Upper lobe of right lung (tissue), 1 donor: ENCODE measurements at regions not wholly inside any gene's neighbourhood (a gene's known extent, or its start where the extent isn't known, plus 50 kb on each side); places are given as distances from the start of the nearest gene placed in this dataset.

Experiments
- ATAC-seq: fragments of 200-7000 bp; cut with Tn5 transposase; one replicate; pipeline ENCODE4 v1.9.1; 2020; ENCODE audit warnings: mild to moderate bottlenecking, moderate library complexity
- DNase-seq: peaks from one replicate; pipeline ENCODE4 v3.0.0-alpha.2; 2020
- H3K27ac ChIP-seq: fragments of 200-600 bp; one replicate; pipeline ENCODE4 v1.8.0; 2022
- H3K27me3 ChIP-seq: fragments of 200-600 bp; one replicate; pipeline ENCODE4 v1.8.0; 2022; ENCODE audit warnings: mild to moderate bottlenecking
- H3K36me3 ChIP-seq: fragments of 200-600 bp; one replicate; pipeline ENCODE4 v1.8.0; 2022
- H3K4me1 ChIP-seq: fragments of 200-600 bp; one replicate; pipeline ENCODE4 v1.8.0; 2022
- H3K4me3 ChIP-seq: fragments of 200-600 bp; one replicate; pipeline ENCODE4 v1.8.0; 2022; ENCODE audit warnings: mild to moderate bottlenecking
- H3K9me3 ChIP-seq: fragments of 200-600 bp; one replicate; pipeline ENCODE4 v1.8.0; 2022
- CTCF ChIP-seq: fragments of 200-600 bp; IDR thresholded peaks from one replicate; pipeline ENCODE4 v1.8.0; 2022; ENCODE audit warnings: antibody characterized with exemption
- intact Hi-C: fragments of 100-400 bp; cut with DNase I; formaldehyde crosslinking; loops from one replicate; pipeline ENCODE4 v1.11.0; 2022
- donor health status: DM: no; HTN: yes; CAD: no; lungs with severe emphysema.

- Histone ChIP-seq H3K27ac (no peak overlapping the region), H3K9me3 (no peaks in the 10 kb centered on the region), H3K4me3 (no peak overlapping the region), H3K27me3 (no peaks in the 10 kb centered on the region), H3K36me3 (no peaks in the 10 kb centered on the region), H3K4me1 (no peaks in the 10 kb centered on the region)
- intact Hi-C loops, result no loop called here
- TF ChIP-seq CTCF, result no peak
- DNase-seq, result no peak
- ATAC-seq, result no peak
Observed at GRCh38 chr6:140433072-140433471, 1058.6 kb upstream of the CITED2 start.

DNA sequence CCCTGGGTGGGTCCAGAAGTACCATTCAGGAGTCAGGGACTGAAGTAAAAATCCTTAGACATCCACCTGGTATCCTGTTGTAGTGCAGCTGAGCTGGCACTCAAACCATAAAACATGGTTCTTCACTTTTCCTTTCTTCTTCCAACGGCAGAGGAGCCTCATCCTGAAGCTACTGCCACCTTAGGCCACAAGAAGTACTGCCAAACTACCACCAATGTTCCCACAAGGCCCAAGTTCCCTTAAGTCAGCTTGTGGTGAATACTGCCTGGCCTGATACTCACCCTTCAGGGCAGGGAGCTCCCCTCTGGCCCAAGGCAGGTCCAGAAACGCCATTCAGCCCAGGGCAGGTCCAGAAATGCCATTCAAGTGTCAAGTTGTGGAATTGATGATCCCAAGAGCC is 1053.4 kb upstream of the CITED2 start:
- Histone ChIP-seq H3K27me3 (no peaks in the 10 kb centered on the region), H3K27ac (no peak overlapping the region), H3K4me3 (no peak overlapping the region), H3K36me3 (no peaks in the 10 kb centered on the region), H3K9me3 (no peaks in the 10 kb centered on the region), H3K4me1 (no peaks in the 10 kb centered on the region)
- no peak for TF ChIP-seq CTCF
- intact Hi-C loops, result no loop called here
- DNase-seq (no peak), ATAC-seq (no peak)

DNA sequence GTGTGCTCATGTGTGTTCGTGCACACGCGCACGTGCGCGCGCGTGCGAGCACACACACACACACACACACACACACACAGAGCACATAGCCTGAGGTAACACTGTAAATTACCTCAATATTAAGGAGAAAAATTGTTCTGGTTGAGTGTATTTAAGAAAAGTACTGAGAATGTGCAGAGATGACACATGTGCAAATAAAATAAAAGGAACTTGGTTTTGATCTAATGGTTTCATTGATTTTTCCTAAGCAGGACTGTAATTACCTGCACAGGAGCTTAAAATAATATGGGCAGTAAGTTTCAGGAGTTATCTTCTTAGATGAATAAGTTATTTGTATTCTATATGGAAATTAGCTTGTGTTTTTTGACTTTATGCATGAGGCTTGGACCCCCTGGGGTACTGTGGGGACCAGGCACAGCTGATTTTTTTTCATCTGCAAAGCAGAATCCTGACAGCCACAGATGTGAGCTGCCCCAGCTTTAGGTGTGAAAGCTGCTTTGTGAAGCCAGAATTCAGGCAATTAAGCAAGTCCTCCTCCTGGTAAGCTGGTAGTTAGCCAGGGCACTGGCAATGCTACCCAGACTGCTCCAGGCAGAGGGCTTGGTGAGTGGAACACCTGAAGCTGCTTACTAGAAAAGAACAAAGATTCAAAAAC is 1040.6 kb upstream of the CITED2 start:
- Histone ChIP-seq H3K4me3 (no peak overlapping the region), H3K4me1 (no peaks in the 10 kb centered on the region), H3K9me3 (peaks cover 7% of the 10 kb centered on the region), H3K27ac (no peak overlapping the region), H3K36me3 (no peaks in the 10 kb centered on the region), H3K27me3 (no peaks in the 10 kb centered on the region)
- no peak for ATAC-seq
- no peak for DNase-seq
- TF ChIP-seq CTCF, result no peak
- intact Hi-C loops, result no loop called here

DNA sequence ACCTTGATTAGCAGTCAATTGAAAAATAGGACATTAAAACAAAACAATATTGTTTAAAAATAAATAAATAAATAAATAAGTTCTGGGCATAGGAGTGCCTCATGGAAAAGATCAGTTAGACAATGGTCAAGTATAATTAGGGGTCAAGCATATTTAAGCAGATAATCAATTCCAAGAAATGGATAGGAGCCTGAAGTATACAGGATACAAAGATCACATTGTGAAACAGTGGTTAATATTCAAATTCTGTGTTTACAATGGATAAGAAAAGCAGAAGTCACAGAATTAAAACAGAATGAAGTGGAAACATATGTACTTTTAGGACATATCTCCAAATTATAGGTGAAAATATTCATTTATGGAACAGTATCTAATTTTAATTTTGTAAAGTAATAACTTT is 1028.6 kb upstream of the CITED2 start:
- no peaks in the 10 kb centered on the region for H3K36me3 ChIP-seq
- H3K4me3 ChIP-seq, result no peak overlapping the region
- H3K27me3 ChIP-seq, result no peaks in the 10 kb centered on the region
- H3K4me1 ChIP-seq, result no peaks in the 10 kb centered on the region
- intact Hi-C loops, result no loop called here
- no peak for TF ChIP-seq CTCF
- DNase-seq, result no peak
- H3K27ac ChIP-seq, result no peak overlapping the region
- no peak for ATAC-seq
- H3K9me3 ChIP-seq, result no peaks in the 10 kb centered on the region

DNA sequence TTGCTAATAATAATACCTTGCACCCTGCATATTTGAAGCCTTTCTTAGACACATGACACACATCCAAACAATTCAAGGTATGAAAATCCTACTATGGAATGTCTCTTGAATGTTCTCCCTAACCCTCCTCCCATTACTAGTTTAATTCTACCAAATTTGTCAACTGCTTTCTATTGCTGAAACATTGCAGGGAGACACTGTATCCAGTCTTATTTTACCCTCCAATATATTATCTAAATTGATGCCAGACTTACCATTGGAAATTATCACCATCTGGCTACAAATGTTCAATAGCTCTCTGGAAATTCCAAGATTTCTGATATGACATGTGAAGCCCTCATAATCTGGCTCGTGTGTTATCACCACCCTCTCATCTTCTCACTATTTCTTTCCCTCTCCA is 1027.3 kb upstream of the CITED2 start:
- ATAC-seq (no peak), DNase-seq (no peak)
- intact Hi-C loops, result no loop called here
- Histone ChIP-seq H3K36me3 (no peaks in the 10 kb centered on the region), H3K4me3 (no peak overlapping the region), H3K27me3 (no peaks in the 10 kb centered on the region), H3K9me3 (no peaks in the 10 kb centered on the region), H3K27ac (no peak overlapping the region), H3K4me1 (no peaks in the 10 kb centered on the region)
- no peak for TF ChIP-seq CTCF

DNA sequence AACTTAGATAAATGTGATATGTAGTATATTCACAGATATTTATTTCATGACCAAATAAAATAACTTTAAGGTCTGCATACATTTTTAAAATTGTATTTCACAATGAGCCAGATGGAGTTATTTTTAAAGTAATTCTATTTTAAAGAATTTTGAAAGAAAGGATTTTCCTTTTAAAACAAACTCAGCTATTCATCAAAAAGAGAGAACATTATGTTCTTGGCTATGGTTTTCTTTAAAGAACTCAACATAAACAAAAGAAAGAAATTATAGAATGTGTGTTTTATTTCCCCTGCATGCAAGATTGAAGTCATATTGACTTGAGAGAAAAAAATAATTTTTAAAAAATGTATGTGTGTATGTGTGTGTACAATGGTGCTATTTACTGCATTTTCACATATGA is 1023.6 kb upstream of the CITED2 start:
- no peak for DNase-seq
- Histone ChIP-seq H3K9me3 (no peaks in the 10 kb centered on the region), H3K27me3 (no peaks in the 10 kb centered on the region), H3K4me3 (no peak overlapping the region), H3K27ac (no peak overlapping the region), H3K36me3 (no peaks in the 10 kb centered on the region), H3K4me1 (no peaks in the 10 kb centered on the region)
- no peak for TF ChIP-seq CTCF
- intact Hi-C loops, result no loop called here
- no peak for ATAC-seq
